ENCODE measurements at regions not wholly inside any gene's neighbourhood (a gene's known extent, or its start where the extent isn't known, plus 50 kb on each side); places are given as distances from the start of the nearest gene placed in this dataset.

GRCh38 chr12:126734710-126735109 lies 1532.3 kb upstream of the TMEM132C start:
- Mint-ChIP-seq H3K4me3 (no peak overlapping the region), H3K27me3 (ENCODE audit: low read depth) (peaks cover 28% of the 10 kb centered on the region), H3K4me1 (peaks cover 9 to 13% of the 10 kb centered on the region in 2 experiments), H3K27ac (no peak overlapping the region), H3K36me3 (ENCODE audit: insufficient read depth in 1 of 3, low read depth in 3 of 3) (no peaks in the 10 kb centered on the region), H3K9me3 (no peaks in the 10 kb centered on the region)
- Histone ChIP-seq H4K20me1 (ENCODE audit: control insufficient read depth, insufficient read depth, insufficient read length) (no peaks in the 10 kb centered on the region), H4K91ac (ENCODE audit: insufficient read length, low read depth, low read length) (no peak overlapping the region), H3K9me3 (ENCODE audit: control insufficient read depth, low read depth, low read length) (no peaks in the 10 kb centered on the region), H3T11ph (ENCODE audit: low read length) (no peak overlapping the region), H3K4me1 (ENCODE audit: insufficient read depth, low read length) (peaks cover 6% of the 10 kb centered on the region; the same call in 1 of the 2 replicates), H2AFZ (ENCODE audit: low read length) (no peak overlapping the region), H3K27ac (ENCODE audit: insufficient read length, low read depth, low read length) (no peak overlapping the region), H2BK5ac (ENCODE audit: insufficient read length, low read length) (no peak overlapping the region), H2BK15ac (ENCODE audit: low read depth, low read length) (no peak overlapping the region), H3K56ac (ENCODE audit: insufficient read length, low read depth, low read length) (no peak overlapping the region), H2AK5ac (ENCODE audit: insufficient read length, low read length) (peak overlapping the region; percentile 78), H3K79me1 (ENCODE audit: insufficient read depth, low read depth, low read length, poor library complexity, severe bottlenecking) (no peaks in the 10 kb centered on the region), H4K5ac (ENCODE audit: insufficient read length, low read depth, low read length) (no peak overlapping the region), H3K23me2 (ENCODE audit: insufficient read length, low read depth, low read length, poor library complexity, severe bottlenecking) (no peaks in the 10 kb centered on the region), H2BK12ac (ENCODE audit: insufficient read length, low read depth, low read length) (no peak overlapping the region), H2BK120ac (ENCODE audit: low read depth, low read length, poor library complexity, severe bottlenecking) (no peak overlapping the region), H3K18ac (ENCODE audit: insufficient read length, low read depth, low read length) (peak overlapping the region; percentile 87), H4K8ac (replicated peaks; ENCODE audit: insufficient read length, low read depth, low read length) (no peak overlapping the region), H2BK20ac (ENCODE audit: low read depth, low read length, poor library complexity, severe bottlenecking) (peak overlapping the region; percentile 98), H3K4ac (ENCODE audit: low read depth, low read length) (no peak overlapping the region), H3K9ac (ENCODE audit: extremely low read depth, insufficient read length, low read length) (no peak overlapping the region), H3K27me3 (ENCODE audit: insufficient read depth, low read length) (no peaks in the 10 kb centered on the region), H3K79me2 (ENCODE audit: insufficient read depth, low read length) (no peaks in the 10 kb centered on the region), H3K14ac (ENCODE audit: insufficient read depth, low read length) (peak overlapping the region; percentile 40; the same call in 1 of the 2 replicates), H3K4me2 (ENCODE audit: insufficient read depth, insufficient read length, low read length) (no peak overlapping the region), H3K23ac (ENCODE audit: insufficient read length, low read depth, low read length) (no peak overlapping the region)
- DNase-seq: no peak
- WGBS (ENCODE audit: extremely low coverage, insufficient read length, low lambda C conversion rate): no CpG with 5 or more reads among the region's 8 CpGs
- no peak for TF ChIP-seq CTCF (conservative IDR thresholded peaks at IDR 0.05)

All from H9 (cell line).